IMR-90 (cell line): ENCODE measurements at regions not wholly inside any gene's neighbourhood (a gene's known extent, or its start where the extent isn't known, plus 50 kb on each side); places are given as distances from the start of the nearest gene placed in this dataset.

Experiments used
- ATAC-seq: fragments of 200-7000 bp; cut with Tn5 transposase; 2 replicates; pipeline ENCODE4 v1.9.1; 2020; ENCODE audit warnings: low read depth, mild to moderate bottlenecking, moderate library complexity
- BruUV-seq: library from RNA; stranded (reverse); fragments of 400-500 nt; replicated peaks from 2 replicates; lab custom pipeline; 2021; lab: Mats Ljungman, UMichigan
- CTCF ChIA-PET: fragments of 300-600 bp; formaldehyde crosslinking; extraction: SDS; loops from one replicate; lab custom pipeline; 2021; ENCODE audit warnings: antibody characterized with exemption; lab: Yijun Ruan, JAX
- POLR2A ChIA-PET: fragments of 300-600 bp; sonication (Branson Sonifier 250); formaldehyde crosslinking; loops from one replicate; lab custom pipeline; 2022; ENCODE audit warnings: antibody characterized with exemption; ENCODE audit not compliant: unreplicated experiment; lab: Charles Lee
- DNase-seq: peaks from one replicate; pipeline ENCODE4 v3.0.0; 2013
- H2AFZ ChIP-seq: replicated peaks from 2 replicates; pipeline ENCODE3; 2013; ENCODE audit warnings: low read length, mild to moderate bottlenecking; ENCODE audit not compliant: poor library complexity
- H2AK5ac ChIP-seq: 2 replicates; pipeline ENCODE4 v1.6.1; 2013; ENCODE audit warnings: low read depth, low read length, inconsistent platforms
- H2AK9ac ChIP-seq: replicated peaks from 2 replicates; pipeline ENCODE3; 2013; ENCODE audit warnings: mild to moderate bottlenecking, low read depth, low read length, moderate library complexity; ENCODE audit not compliant: poor library complexity
- H2BK120ac ChIP-seq: 2 replicates; pipeline ENCODE4 v1.6.1; 2013; ENCODE audit warnings: low read depth, low read length, inconsistent platforms
- H2BK15ac ChIP-seq: 3 replicates; pipeline ENCODE4 v1.6.1; 2013; ENCODE audit warnings: low read depth, low read length, inconsistent platforms
- H2BK20ac ChIP-seq: 2 replicates; pipeline ENCODE4 v1.6.1; 2013; ENCODE audit warnings: low read depth, mild to moderate bottlenecking, inconsistent platforms, low read length, moderate library complexity
- H2BK5ac ChIP-seq: 2 replicates; pipeline ENCODE4 v1.6.1; 2013; ENCODE audit warnings: mild to moderate bottlenecking, low read depth, low read length, inconsistent platforms; ENCODE audit not compliant: poor library complexity, severe bottlenecking
- H3K14ac ChIP-seq: replicated peaks from 2 replicates; pipeline ENCODE4 v1.6.1; 2013; ENCODE audit warnings: low read depth, low read length, inconsistent platforms
- H3K18ac ChIP-seq: 2 replicates; pipeline ENCODE4 v1.6.1; 2013; ENCODE audit warnings: low read depth, low read length, control low read depth
- H3K23ac ChIP-seq: 2 replicates; pipeline ENCODE4 v1.6.1; 2013; ENCODE audit warnings: low read depth, low read length, inconsistent platforms
- H3K27ac ChIP-seq: 2 replicates; pipeline ENCODE4 v1.5.1; 2013; ENCODE audit warnings: mild to moderate bottlenecking, control low read depth, low read length; ENCODE audit not compliant: insufficient read depth
- H3K27me3 ChIP-seq: 2 replicates; pipeline ENCODE4 v1.6.1; 2013; ENCODE audit warnings: low read length; ENCODE audit not compliant: control insufficient read depth, insufficient read depth
- H3K36me3 ChIP-seq: 2 replicates; pipeline ENCODE4 v1.6.1; 2013; ENCODE audit warnings: low read length, mixed read lengths; ENCODE audit not compliant: control insufficient read depth, insufficient read depth
- H3K4ac ChIP-seq: 2 replicates; pipeline ENCODE4 v1.6.1; 2013; ENCODE audit warnings: low read depth, low read length, inconsistent platforms
- H3K4me1 ChIP-seq: 2 replicates; pipeline ENCODE4 v1.6.1; 2013; ENCODE audit warnings: low read length, mixed read lengths; ENCODE audit not compliant: control insufficient read depth, insufficient read depth
- H3K4me2 ChIP-seq: 2 replicates; pipeline ENCODE4 v1.6.1; 2013; ENCODE audit warnings: low read depth, mild to moderate bottlenecking, control low read depth, low read length, moderate library complexity
- H3K4me3 ChIP-seq: 2 replicates; pipeline ENCODE4 v1.5.1; 2013; ENCODE audit warnings: low read depth, mild to moderate bottlenecking, control low read depth, low read length, moderate library complexity; ENCODE audit not compliant: insufficient read depth
- H3K56ac ChIP-seq: 2 replicates; pipeline ENCODE4 v1.6.1; 2013; ENCODE audit warnings: low read length, inconsistent platforms; ENCODE audit not compliant: insufficient read depth; ENCODE audit errors: extremely low read depth
- H3K79me1 ChIP-seq, 2 experiments: 2 replicates each; pipeline ENCODE4 v1.6.1; 2013; ENCODE audit warnings: low read length in 2 of 2, inconsistent platforms in 1 of 2, low read depth in 1 of 2
- H3K9ac ChIP-seq: 2 replicates; pipeline ENCODE4 v1.6.1; 2013; ENCODE audit warnings: low read depth, low read length, control low read depth
- H3K9me1 ChIP-seq: 2 replicates; pipeline ENCODE4 v1.6.1; 2013; ENCODE audit warnings: low read length, inconsistent platforms; ENCODE audit not compliant: insufficient read depth
- H3K9me3 ChIP-seq: 2 replicates; pipeline ENCODE4 v1.6.1; 2013; ENCODE audit warnings: low read length; ENCODE audit not compliant: control insufficient read depth, insufficient read depth
- H4K20me1 ChIP-seq: 2 replicates; pipeline ENCODE4 v1.6.1; 2013; ENCODE audit warnings: low read length, inconsistent platforms; ENCODE audit not compliant: insufficient read depth
- H4K5ac ChIP-seq: 2 replicates; pipeline ENCODE4 v1.6.1; 2013; ENCODE audit warnings: mild to moderate bottlenecking, low read depth, low read length, control low read depth
- H4K8ac ChIP-seq, 2 experiments: 2 replicates each; pipeline ENCODE4 v1.6.1; 2013; ENCODE audit warnings: low read depth in 2 of 2, low read length in 2 of 2, control low read depth in 1 of 2, inconsistent platforms in 1 of 2
- H4K91ac ChIP-seq: 2 replicates; pipeline ENCODE4 v1.6.1; 2013; ENCODE audit warnings: low read depth, low read length, inconsistent platforms; ENCODE audit not compliant: insufficient read depth
- FOS ChIP-seq: fragments of 150-350 bp; IDR thresholded peaks from 2 replicates; pipeline ENCODE4 v1.6.1; 2016; ENCODE audit warnings: low read depth, low read length
- MXI1 ChIP-seq: IDR thresholded peaks from 2 replicates; pipeline ENCODE4 v1.6.1; 2012; ENCODE audit warnings: low read depth, mild to moderate bottlenecking, low read length, moderate library complexity, borderline replicate concordance
- USF2 ChIP-seq: fragments of 150-350 bp; IDR thresholded peaks from 2 replicates; pipeline ENCODE4 v1.6.1; 2017; ENCODE audit warnings: mild to moderate bottlenecking, antibody characterized with exemption, low read length, low read depth
- WGBS, 2 experiments: methylation state at CpG; one replicate each; pipeline versions ENCODE4 v1.1.5 to v1.1.7; 2013; ENCODE audit warnings: missing lambda C conversion rate in 2 of 2; ENCODE audit not compliant: insufficient read length in 1 of 2; ENCODE audit errors: extremely low coverage in 2 of 2; 5-methylcytosine and 5-hydroxymethylcytosine counted together
- dilution Hi-C: fragments of 300-500 bp; cut with HindIII; formaldehyde crosslinking; loops from one replicate; pipeline ENCODE4 v1.14.3; 2018; ENCODE audit warnings: low sequenced_read_pairs; ENCODE audit not compliant: unreplicated experiment
- in situ Hi-C: fragments of 300-500 bp; cut with MboI; formaldehyde crosslinking; loops from 3 replicates; pipeline ENCODE4 v1.14.3; 2019; ENCODE audit warnings: low sequenced_read_pairs, inconsistent platforms, mixed read lengths
- intact Hi-C: fragments of 100-400 bp; cut with micrococcal nuclease; formaldehyde crosslinking; loops from 2 replicates; pipeline ENCODE4 v1.10.0; 2022

GRCh38 chr6:139474145-139475108 is 100.0 kb upstream of the CITED2 start:
- peak overlapping the region; percentile 0; the same call in 1 of the 2 replicates for H3K56ac ChIP-seq
- H3K18ac ChIP-seq, result peak overlapping the region; percentile 48
- H3K9me3 ChIP-seq, result no peaks in the 10 kb centered on the region
- BruUV-seq, result no TSS peak
- dilution Hi-C loops (no loop called here), intact Hi-C loops (loop anchor here (5.0 kb wide), 1 partner anchor 97 kb away; no protein-coding TSS in a partner anchor), in situ Hi-C loops (no loop called here)
- peak overlapping the region; percentile 23; the same call in 1 of the 2 replicates for H3K23ac ChIP-seq
- WGBS, 2 experiments, result 33% methylated on average over 1 of the region's 7 CpGs; no CpG with 5 or more reads in 1 of the 2 experiments
- H2BK15ac ChIP-seq, result peak overlapping the region; percentile 61; the same call in 1 of the 3 replicates
- H3K14ac ChIP-seq, result peak overlapping the region; percentile 24; the same call in 1 of the 2 replicates
- CTCF ChIA-PET, result interaction anchor here (0.7 to 1.0 kb wide), 2 partner anchors 57 to 71 kb away, joined by 3 read pairs; no protein-coding TSS in a partner anchor
- H3K4me1 ChIP-seq, result peaks cover 16% of the 10 kb centered on the region
- peak overlapping the region; percentile 21 for H2BK5ac ChIP-seq
- peak overlapping the region; percentile 61; the same call in 1 of the 2 replicates for H3K27ac ChIP-seq
- H2AFZ ChIP-seq, result peak overlapping the region; percentile 81
- ATAC-seq, result peak; percentile 75
- POLR2A ChIA-PET, result no interaction called here
- H4K20me1 ChIP-seq, result no peaks in the 10 kb centered on the region
- H4K8ac ChIP-seq, result peak overlapping the region in 1 of 2 experiments; percentile 68; a peak in 2 of 4 replicates
- peak; percentile 66 for DNase-seq
- H3K36me3 ChIP-seq, result no peaks in the 10 kb centered on the region
- H3K79me1 ChIP-seq, result no peaks in the 10 kb centered on the region
- H2AK5ac ChIP-seq, result peak overlapping the region; percentile 7; the same call in 1 of the 2 replicates
- H3K27me3 ChIP-seq, result no peaks in the 10 kb centered on the region
- peaks cover 6% of the 10 kb centered on the region; the same call in 1 of the 2 replicates for H3K9me1 ChIP-seq
- peak overlapping the region; percentile 47; the same call in 1 of the 2 replicates for H4K5ac ChIP-seq
- H2AK9ac ChIP-seq, result no peak overlapping the region
- no peak overlapping the region for H3K4me3 ChIP-seq
- H4K91ac ChIP-seq, result peak overlapping the region; percentile 2; the same call in 1 of the 2 replicates
- H3K4ac ChIP-seq, result peak overlapping the region; percentile 32
- H3K4me2 ChIP-seq, result peak overlapping the region; percentile 72
- peak overlapping the region; percentile 28 for H2BK120ac ChIP-seq
- H3K9ac ChIP-seq, result peak overlapping the region; percentile 20; the same call in 1 of the 2 replicates
- peak; percentile 28; the same call in 1 of the 2 replicates for TF ChIP-seq USF2
- TF ChIP-seq MXI1, result no peak
- no peak for TF ChIP-seq FOS
- peak overlapping the region; percentile 48; the same call in 1 of the 2 replicates for H2BK20ac ChIP-seq
